HL-60 (cell line): ENCODE measurements at regions not wholly inside any gene's neighbourhood (a gene's known extent, or its start where the extent isn't known, plus 50 kb on each side); places are given as distances from the start of the nearest gene placed in this dataset.

Experiments
- DNase-seq, 2 experiments: peaks; one replicate each; pipeline ENCODE4 v3.0.0-alpha.2; 2010 to 2020; ENCODE audit warnings: low read depth in 1 of 2, low spot score in 1 of 2
- H3K27ac ChIP-seq: fragments of 250-450 bp; sonication (Bioruptor Pico); replicated peaks from 2 replicates; pipeline ENCODE4 v1.5.1; 2020; ENCODE audit warnings: mild to moderate bottlenecking, moderate library complexity
- H3K27me3 ChIP-seq: fragments of 250-450 bp; sonication (Bioruptor Pico); 2 replicates; pipeline ENCODE4 v1.5.1; 2021; ENCODE audit warnings: mild to moderate bottlenecking, moderate library complexity; ENCODE audit not compliant: insufficient read depth, poor library complexity, severe bottlenecking
- H3K4me3 ChIP-seq: replicated peaks from 2 replicates; pipeline ENCODE4 v1.5.1; 2011; ENCODE audit warnings: mild to moderate bottlenecking, control low read depth, low read length; ENCODE audit not compliant: insufficient read depth
- GABPA ChIP-seq: IDR thresholded peaks from 2 replicates; pipeline ENCODE4 v1.6.1; 2012; ENCODE audit warnings: low read depth
- POLR2AphosphoS5 ChIP-seq: IDR thresholded peaks from 2 replicates; pipeline ENCODE4 v1.6.1; 2012; ENCODE audit warnings: low read depth
- SPI1 ChIP-seq: IDR thresholded peaks from 2 replicates; pipeline ENCODE4 v1.6.1; 2012; ENCODE audit warnings: low read depth, mild to moderate bottlenecking, borderline replicate concordance
- TF ChIP-seq, protein P1 (sequence below): IDR thresholded peaks from 2 replicates; pipeline ENCODE4 v1.6.1; 2012; ENCODE audit warnings: low read depth; ENCODE audit not compliant: insufficient replicate concordance
- TF ChIP-seq, protein P2 (sequence below): IDR thresholded peaks from one replicate; pipeline ENCODE4 v1.5.1; 2011; ENCODE audit warnings: low read length, control low read depth, inconsistent platforms; ENCODE audit not compliant: insufficient read depth

DNA sequence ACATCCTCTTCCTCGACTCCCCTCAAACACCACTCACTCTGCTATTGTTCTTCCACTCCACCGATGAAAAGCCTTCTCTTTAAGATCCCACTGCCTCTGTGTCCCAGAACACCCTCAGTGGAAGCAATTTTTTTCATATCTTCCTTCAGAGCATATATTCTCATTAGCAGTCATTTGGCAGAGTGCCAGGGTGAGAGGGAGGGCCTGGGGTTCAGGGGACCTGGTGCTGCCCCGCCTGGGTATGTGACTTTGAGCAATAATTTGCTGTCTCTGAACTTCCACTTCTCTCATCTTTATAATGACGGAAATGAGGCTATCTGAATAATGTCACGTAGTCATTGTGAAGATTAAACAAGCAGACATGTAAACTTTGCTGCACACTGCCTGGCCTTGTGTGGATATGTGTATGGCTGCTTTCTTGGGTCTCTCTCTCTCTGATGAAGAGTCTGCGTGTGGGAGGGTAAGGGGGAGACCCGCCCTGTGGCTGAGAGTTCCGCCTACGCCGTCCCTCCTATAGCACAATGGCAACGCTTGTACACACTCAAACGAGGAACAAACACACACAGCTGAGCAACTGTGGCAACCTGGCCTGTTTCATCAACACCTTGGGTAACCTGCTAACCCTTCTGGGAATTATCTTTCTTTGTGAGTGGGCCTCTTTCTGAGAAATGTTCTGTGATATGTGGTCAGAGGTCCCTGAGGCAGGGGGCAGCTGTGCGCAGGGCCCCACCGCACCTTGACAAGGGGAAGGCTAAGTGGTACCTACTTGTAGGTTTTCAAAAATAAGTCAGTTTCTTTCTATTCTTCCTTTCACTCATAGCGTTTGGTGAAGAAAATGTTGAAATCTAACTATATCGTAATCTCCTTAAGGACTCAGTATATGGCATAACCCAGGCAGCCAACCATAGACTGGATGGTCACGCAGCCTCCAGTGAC lies 369.8 kb downstream of the SV2B start:
- H3K27ac ChIP-seq, result peak overlapping the region; percentile 95
- no peak overlapping the region for H3K4me3 ChIP-seq
- no peaks in the 10 kb centered on the region for H3K27me3 ChIP-seq
- DNase-seq, result peak; percentile 51 to 90
- TF ChIP-seq, protein P1, sequence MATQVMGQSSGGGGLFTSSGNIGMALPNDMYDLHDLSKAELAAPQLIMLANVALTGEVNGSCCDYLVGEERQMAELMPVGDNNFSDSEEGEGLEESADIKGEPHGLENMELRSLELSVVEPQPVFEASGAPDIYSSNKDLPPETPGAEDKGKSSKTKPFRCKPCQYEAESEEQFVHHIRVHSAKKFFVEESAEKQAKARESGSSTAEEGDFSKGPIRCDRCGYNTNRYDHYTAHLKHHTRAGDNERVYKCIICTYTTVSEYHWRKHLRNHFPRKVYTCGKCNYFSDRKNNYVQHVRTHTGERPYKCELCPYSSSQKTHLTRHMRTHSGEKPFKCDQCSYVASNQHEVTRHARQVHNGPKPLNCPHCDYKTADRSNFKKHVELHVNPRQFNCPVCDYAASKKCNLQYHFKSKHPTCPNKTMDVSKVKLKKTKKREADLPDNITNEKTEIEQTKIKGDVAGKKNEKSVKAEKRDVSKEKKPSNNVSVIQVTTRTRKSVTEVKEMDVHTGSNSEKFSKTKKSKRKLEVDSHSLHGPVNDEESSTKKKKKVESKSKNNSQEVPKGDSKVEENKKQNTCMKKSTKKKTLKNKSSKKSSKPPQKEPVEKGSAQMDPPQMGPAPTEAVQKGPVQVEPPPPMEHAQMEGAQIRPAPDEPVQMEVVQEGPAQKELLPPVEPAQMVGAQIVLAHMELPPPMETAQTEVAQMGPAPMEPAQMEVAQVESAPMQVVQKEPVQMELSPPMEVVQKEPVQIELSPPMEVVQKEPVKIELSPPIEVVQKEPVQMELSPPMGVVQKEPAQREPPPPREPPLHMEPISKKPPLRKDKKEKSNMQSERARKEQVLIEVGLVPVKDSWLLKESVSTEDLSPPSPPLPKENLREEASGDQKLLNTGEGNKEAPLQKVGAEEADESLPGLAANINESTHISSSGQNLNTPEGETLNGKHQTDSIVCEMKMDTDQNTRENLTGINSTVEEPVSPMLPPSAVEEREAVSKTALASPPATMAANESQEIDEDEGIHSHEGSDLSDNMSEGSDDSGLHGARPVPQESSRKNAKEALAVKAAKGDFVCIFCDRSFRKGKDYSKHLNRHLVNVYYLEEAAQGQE, result no peak
- TF ChIP-seq SPI1 (no peak), POLR2AphosphoS5 (peak; percentile 28; the same call in 1 of the 2 replicates), GABPA (no peak)
- TF ChIP-seq, protein P2, sequence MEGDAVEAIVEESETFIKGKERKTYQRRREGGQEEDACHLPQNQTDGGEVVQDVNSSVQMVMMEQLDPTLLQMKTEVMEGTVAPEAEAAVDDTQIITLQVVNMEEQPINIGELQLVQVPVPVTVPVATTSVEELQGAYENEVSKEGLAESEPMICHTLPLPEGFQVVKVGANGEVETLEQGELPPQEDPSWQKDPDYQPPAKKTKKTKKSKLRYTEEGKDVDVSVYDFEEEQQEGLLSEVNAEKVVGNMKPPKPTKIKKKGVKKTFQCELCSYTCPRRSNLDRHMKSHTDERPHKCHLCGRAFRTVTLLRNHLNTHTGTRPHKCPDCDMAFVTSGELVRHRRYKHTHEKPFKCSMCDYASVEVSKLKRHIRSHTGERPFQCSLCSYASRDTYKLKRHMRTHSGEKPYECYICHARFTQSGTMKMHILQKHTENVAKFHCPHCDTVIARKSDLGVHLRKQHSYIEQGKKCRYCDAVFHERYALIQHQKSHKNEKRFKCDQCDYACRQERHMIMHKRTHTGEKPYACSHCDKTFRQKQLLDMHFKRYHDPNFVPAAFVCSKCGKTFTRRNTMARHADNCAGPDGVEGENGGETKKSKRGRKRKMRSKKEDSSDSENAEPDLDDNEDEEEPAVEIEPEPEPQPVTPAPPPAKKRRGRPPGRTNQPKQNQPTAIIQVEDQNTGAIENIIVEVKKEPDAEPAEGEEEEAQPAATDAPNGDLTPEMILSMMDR, result no peak

DNA sequence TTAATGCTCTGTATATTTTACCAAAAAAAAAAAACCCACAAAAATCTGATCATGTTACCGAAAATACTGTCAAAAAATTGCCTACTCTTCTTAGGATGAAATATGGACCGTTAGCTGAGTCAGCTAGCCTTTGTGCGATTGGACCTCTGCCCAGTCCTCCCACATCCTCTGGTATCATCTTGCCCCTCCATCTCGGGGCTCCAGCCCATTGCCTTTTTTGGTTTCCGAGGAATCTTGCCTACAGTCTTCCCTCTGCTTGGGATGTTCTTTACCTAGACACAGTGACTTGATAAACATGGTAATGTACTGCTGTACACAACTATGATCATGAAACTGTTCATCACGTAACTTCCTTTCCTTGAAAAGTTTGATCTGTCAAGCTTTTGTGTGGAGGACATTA lies 371.4 kb downstream of the SV2B start:
- no peak for TF ChIP-seq POLR2AphosphoS5
- TF ChIP-seq SPI1, result no peak
- TF ChIP-seq, protein P2, result no peak
- TF ChIP-seq, protein P1, result no peak
- TF ChIP-seq GABPA, result no peak
- Histone ChIP-seq H3K27ac (no peak overlapping the region), H3K4me3 (no peak overlapping the region), H3K27me3 (no peaks in the 10 kb centered on the region)
- DNase-seq, result no peak

DNA sequence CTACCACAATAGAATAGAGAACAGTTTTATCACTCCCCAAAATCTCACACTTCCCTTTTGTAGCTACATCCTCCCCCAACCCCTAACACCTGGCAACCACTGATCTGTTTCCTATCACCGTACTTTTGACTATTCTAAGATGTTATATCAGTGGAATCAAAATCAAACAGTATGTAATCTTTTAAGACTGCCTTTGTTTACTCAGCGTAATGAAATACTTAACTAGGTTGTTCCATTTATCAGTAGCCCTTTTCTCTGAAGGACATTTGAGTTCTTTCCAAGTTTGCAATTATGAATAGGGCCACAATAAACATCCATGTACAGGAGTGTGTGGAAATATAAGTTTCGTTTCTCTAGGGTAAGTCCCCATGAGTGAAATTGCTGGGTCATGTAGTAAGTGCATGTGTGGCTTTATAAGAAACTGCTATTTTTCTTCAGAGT lies 372.3 kb downstream of the SV2B start:
- no peak for TF ChIP-seq GABPA
- TF ChIP-seq SPI1, result peak; percentile 69
- no peak for TF ChIP-seq POLR2AphosphoS5
- no peak for DNase-seq

DNA sequence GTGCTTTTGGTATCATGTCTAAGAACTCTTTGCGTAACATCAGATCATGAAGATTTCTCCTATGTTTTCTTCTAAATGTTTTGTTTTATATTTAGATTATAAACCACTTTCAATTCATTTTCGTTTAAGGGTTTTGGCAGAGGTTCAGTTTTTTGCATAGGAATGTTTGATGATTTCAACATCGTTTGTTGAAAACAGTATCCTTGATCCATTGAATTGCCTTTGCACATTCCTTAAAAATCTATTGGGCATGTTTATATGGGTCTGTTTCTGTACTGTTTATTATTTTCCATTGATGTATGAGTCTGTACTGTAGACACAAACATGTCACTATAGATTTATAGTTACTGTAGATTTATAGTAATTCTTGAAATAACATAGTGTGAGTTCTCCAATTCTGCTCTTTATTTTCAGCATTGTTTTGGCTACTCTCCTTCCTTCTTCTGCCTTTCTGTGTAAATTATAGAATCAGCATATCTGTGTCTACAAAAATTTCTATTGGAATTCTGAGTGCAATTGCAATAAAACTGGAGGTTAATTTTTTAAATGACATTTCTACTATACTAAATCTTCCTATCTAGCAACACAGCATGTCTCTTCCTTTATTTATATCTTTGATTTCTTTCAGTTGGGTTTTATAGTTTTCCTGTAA lies 374.0 kb downstream of the SV2B start:
- TF ChIP-seq GABPA (no peak), POLR2AphosphoS5 (no peak), SPI1 (no peak)
- TF ChIP-seq, protein P2, result no peak
- TF ChIP-seq, protein P1, result no peak
- no peak overlapping the region for H3K27ac ChIP-seq
- H3K4me3 ChIP-seq, result no peak overlapping the region
- no peak for DNase-seq
- no peaks in the 10 kb centered on the region for H3K27me3 ChIP-seq

More for the DNA sequence above, 372.3 kb downstream of the SV2B start:
- no peak overlapping the region for H3K4me3 ChIP-seq
- H3K27ac ChIP-seq, result no peak overlapping the region; the same call in 1 of the 2 replicates
- no peaks in the 10 kb centered on the region for H3K27me3 ChIP-seq
